Ramos (cell line): ENCODE measurements at regions not wholly inside any gene's neighbourhood (a gene's known extent, or its start where the extent isn't known, plus 50 kb on each side); places are given as distances from the start of the nearest gene placed in this dataset.
"Not testable (repeated sequence)": the region's sequence is repeated elsewhere in the genome, so short reads cannot be mapped to it uniquely, and the experiment has no call there.

Source experiments
- in situ Hi-C: fragments of 300-500 bp; cut with MboI; formaldehyde crosslinking; loops from one replicate; pipeline ENCODE4 v1.14.3; 2022; ENCODE audit warnings: low sequenced_read_pairs; ENCODE audit not compliant: unreplicated experiment

DNA sequence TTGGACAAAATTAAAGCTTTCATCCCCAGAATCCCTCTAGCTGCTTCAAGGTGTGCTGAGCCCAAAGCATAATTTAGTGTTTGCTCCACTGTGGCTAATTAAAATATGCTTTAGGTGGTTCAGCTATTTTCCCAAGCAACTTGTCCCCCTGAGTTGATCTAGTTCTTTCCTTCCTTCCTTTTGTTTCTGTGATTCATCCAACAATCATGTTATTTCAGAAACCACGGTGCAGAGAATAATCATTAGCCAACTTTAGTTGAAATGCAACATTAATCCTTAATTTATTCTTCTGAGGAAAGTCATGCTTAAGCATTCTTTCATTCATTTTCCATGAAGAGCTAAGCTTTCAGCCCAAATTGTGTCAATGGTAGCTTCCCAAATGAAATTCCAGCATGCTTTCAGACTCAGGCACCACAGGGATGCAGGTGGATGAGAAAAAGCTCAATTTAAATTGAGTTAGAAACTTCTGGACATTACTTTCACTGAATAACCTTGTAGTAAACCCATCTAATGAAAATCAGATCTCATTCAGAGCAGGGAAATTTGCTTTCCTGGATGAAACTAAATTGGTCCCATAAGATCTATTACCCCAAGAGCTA lies 209.0 kb upstream of the NT5E start:
- in situ Hi-C loops, result no loop called here

DNA sequence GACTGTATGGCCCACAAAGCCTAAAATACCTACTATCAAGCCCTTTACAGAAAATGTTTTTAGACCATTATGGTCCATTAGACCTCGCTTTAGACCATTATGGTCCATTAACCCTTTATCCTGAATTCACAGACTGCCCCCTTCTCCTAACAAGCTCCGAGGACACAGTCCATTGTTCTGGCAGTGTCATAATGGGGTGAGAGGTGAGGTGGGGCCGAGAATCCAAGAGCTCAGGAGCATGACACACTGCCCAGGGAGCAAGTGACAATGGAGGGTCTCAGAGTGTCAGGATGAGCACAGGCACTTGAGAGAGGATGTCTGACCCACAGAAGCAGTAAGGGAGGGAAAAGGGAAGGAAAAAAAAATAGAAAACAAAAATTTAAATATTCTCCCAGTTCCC lies 212.4 kb upstream of the NT5E start:
- in situ Hi-C loops, result no loop called here

DNA sequence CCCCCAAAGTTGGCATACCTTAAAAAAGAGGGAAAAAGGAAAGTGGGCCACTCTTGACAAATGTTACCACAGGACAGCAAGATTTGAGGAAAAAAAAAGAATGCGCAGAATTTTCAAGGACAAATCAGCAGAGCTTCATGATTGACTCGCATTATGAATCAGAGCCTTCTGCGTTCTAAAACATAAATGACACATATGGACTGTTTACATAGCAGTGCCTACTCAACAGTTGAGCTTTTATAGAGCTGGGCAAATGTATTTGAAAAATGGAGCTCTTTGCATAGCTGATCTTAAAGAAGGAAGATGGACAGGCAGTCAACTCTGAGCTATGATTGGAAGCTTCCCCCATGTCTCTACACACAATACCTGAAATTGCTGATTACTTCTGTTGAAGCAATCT lies 213.2 kb upstream of the NT5E start:
- in situ Hi-C loops, result no loop called here

DNA sequence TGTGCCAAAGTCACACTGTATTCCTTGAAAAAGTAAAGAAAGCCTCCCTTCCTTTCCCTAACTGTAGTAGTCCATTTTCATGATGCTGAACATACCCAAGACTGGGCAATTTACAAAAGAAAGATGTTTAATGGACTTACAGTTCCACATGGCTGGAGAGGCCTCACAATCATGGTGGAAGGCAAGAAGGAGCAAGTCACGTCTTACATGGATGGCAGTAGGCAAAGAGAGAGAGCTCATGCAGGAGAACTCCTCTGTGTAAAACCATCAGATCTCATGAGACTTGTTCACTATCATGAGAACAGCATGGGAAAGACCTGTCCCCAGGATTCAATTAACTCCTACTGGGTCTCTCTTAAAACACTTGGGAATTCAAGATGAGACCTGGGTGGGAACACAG lies 222.5 kb upstream of the NT5E start:
- in situ Hi-C loops, result not testable (repeated sequence)

DNA sequence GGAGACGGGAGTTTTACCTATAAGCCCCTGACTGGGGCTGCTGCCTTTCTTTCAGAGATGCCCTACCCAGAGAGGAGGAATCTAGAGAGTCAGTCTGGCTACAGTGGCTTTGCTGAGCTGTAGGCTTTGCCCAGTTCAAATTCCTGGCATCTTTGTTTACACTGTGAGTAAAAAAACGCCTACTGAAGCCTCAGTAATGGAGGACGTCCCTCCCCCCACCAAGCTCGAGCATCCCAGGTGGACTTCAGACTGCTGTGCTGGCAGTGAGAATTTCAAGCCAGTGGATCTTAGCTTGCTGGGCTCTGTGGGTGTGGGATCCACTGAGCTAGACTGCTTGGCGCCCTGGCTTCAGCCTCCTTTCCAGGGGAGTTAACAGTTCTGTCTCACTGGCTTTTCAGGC lies 237.1 kb upstream of the NT5E start:
- in situ Hi-C loops, result not testable (repeated sequence)

DNA sequence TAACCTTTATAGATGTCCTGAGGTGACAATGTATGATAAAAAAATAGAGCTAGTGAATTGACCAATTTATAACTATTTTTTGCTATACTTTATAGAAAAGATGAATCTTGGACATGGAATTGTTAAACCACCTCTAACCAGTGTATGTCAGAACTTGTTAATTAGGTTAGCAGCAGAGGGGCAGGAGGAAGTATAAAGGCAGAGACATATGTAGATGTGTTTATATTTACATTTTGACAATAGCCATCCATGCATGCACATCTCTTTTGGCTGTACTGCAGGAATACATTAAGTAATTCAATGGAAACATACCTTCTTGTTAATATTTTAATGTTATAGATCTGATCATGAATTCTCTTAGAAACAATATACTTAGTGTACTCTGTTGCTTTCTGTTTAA lies 254.6 kb upstream of the NT5E start:
- in situ Hi-C loops, result no loop called here

DNA sequence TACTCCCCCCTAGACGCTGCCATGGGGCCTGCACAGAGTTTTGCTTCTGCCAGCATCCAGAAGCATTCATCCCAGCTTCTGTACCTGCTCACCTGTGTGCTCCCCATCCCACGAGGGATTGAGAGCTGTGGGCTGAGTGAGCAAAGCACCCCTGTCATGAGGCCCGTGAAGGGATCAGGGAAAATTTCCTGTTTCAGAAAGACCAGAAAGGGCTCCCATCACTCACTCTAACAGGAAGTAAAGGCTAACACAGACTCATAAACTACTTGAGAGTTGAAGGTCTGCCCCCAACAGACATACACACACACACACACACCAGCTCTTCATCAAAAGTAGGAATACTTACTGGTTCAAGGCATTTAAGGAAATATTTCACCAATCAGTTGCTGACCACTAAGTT lies 256.5 kb upstream of the NT5E start:
- in situ Hi-C loops, result no loop called here

DNA sequence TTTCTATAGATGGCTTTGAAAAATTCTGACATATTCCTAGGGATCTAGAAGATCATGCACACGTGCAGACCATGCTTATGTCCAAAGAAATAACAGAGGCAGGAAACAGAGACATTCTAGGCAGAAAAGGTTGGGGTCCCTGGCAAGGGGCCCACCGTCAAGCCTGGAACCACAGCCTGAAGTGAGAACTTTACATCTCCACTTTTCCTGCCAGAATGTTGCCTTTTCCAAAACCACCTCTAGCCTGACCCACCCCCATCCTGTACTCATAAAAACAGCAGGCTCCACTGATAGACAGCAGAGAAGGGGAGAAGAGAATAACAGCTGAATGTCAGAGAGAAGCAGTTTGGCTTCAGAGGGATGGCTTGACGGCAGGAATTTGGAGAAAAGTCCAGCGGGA lies 257.3 kb upstream of the NT5E start:
- in situ Hi-C loops, result no loop called here

DNA sequence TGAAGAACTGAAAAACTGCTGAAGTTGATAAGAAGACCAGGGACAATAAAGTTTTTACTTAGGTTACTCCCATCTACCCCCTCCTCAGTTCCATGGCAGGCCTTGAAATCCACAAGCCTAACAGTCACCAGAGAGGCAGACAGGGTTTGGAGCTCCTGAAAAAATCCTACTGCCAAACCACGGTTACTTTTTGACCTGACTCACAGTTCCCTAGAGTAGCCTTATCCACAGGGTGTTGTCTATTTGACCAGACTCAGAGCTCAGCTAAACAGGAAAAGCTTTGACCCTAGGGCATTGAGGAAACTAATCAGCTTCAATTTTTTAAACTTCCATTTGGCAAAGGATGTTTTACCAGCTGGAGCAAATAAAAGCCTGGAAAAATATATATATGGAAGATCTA lies 257.7 kb upstream of the NT5E start:
- in situ Hi-C loops, result no loop called here

DNA sequence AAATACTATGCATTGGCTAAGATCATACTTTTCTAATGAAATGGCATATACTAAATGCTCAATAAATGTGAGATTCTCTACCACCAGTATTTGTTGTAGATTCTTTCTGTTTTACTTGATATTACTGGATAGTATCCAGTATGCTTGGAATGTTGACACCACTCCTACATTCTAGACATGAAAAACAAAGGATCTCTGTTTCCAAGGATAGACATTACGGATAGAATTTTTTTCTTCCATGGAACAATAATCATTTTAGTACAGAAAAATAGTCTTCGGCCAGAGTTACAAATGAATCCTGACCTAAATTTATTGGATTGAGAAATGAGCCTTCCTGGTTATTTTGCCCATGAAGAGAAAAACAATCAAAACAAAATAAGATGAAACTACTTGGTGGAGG lies 258.2 kb upstream of the NT5E start:
- in situ Hi-C loops, result no loop called here

DNA sequence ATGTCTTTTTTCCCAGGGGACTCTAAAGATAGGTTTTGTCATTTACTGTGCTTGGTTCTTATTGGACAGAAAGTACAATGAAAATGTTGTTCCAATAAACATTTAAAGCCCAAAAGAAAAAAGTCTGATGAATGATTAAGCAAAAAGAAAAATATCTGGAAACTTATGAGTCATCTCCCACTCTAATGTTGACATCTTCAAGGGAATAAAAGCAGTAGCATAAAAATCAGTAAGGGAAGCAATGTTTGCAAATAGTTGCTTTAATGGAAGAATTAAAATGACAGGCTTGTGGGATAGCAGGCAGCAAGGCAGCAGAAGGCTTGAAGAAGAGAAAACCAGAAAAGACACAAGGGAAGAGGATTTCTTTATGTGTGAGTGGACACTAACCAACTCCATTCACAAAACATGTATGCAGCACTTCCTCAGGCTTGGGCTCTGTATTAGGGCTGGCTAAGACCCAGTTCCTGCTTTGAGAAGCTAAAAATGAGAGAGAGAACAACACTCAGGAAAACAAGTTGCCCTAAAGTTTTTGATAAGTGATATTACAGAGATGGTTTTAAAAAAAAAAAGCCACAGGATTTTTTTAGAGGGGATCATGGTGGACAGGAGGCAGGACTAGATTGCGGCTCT lies 263.2 kb upstream of the NT5E start:
- in situ Hi-C loops, result no loop called here

DNA sequence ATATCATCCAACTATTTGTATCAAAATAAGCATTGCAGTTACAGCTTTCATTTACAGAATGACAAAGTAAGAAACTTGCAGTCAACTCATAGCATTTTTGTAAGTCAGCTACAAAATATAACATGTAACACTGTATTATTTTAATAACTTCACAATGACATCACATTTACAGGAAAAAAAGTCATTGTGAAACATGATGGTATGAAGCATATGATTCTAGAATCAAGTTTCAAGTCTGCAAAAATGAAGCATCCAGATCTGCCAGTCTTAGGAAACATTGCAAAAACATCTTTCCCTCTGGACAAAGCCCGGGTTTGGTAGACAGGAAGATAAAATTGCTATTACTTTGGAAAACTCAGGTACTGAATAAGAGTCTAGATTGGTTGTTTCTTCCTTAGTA lies 263.9 kb upstream of the NT5E start:
- in situ Hi-C loops, result no loop called here

DNA sequence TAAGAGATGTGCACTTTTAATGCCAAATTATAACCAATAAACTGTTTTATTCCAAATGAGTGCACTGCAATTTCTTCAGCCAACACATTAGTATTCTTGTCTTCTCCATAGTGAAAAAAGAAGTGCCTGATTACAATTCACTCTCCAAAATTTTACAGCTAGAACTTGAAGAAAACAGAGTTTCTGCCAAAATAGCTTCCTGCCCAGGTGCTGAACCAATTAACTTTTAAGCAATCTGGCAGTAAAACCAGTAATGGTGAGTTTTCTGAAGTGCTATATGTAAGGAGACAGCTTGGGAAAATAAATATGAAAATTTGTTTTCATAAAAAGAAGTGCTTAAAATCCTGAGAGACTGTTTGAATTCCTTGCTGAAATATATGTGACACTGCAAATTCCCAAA lies 266.0 kb upstream of the NT5E start:
- in situ Hi-C loops, result no loop called here

DNA sequence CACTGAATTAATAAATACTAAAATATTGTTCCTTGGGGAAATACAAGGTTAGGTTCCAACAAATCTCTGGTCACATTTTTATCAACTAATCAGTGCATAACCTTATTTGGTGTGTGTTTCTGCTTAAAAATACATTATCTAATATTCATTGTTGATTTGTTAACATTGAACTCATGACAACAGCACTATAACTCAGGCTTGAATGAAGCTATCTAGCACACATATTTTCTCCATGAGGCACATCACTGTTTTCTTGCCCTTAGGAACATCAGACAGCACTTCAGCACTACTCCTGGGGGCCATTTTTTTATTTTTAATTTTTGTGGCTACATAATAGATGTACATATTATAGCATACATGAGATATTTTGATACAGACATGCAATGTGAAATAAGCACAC lies 277.2 kb upstream of the NT5E start:
- in situ Hi-C loops, result no loop called here

DNA sequence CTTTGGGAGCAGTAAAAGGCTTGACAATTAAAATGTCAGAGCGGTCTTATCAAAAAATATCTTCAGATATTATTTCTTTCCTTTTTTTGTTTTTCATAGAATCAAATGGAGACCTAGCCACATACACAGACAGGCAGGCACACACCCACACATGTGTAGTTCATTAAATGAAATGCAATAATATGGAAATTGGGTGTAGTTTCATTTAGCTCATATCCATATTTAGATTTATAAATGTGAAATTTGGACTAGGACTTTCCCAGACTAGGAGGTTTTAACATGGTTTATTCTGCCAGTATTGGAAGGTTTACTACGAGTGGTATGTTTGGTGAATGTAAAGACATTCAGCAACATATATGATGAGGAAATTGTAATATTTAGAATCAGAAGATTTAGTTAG lies 277.7 kb upstream of the NT5E start:
- in situ Hi-C loops, result no loop called here

DNA sequence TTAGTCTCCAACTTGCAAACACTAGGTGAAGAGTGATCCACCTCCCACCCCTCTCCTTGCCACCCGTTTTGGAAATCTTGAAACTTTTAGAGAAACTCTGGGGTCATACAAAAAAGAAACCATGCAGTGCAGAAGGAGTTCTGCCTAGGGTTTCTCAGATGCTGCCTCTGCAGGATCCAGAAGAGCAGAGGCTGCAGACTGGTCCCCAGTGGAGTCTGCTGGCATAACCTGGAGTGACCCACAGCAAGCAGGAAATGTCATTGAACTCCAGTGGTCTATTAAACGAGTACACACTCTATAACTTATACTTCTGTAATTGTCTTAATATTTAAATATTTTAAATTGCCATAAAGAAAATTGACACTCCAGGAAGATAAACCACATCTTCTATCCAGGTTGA lies 280.7 kb upstream of the NT5E start:
- in situ Hi-C loops, result no loop called here

DNA sequence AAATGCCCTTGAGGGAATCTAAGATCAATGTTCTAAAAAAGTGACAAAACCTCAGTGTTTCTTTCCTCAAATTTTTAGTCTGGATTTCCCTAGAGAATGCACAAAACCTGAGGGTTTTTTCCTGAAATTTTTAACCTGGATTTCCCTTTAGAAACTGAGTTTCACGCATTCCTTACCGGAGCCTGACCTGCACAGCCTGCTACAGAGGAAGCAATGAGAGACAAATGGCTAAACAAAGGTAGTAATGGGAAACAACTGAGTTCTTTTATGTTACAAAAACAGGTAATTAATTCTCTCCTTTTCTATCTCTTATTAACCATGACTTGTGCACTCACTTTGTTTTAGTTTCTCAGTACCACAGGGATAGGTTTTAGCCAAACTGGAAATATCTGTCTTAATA lies 281.7 kb upstream of the NT5E start:
- in situ Hi-C loops, result no loop called here

DNA sequence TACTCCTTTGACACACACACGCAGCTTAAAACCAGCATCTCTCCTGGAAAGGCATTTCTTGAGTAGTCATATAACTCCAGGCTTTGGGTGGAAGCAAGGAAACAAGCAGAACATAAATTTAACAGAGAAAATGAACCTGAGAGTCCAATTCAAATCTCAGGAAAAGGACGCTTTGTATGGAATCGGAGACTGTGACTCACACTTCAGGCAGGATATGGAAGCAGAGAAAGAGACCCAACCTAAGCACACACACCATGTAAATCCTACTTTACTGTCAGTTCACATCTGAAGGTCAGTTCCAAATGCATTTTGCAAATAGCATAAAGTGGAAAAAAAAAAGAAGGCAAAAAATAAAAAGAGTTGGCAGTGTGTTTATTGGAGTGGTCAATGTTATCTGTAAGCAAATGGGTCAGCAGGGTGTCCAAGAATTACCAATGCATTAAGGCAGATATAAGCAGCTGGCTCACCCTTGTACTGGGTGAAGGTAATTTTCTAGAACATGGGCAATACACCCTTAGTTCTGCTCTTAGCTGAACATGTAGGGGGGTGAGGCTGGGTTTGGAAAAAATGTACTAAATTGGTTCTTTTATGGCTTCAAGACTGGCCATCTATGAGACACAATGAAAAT lies 283.7 kb upstream of the NT5E start:
- in situ Hi-C loops, result no loop called here

DNA sequence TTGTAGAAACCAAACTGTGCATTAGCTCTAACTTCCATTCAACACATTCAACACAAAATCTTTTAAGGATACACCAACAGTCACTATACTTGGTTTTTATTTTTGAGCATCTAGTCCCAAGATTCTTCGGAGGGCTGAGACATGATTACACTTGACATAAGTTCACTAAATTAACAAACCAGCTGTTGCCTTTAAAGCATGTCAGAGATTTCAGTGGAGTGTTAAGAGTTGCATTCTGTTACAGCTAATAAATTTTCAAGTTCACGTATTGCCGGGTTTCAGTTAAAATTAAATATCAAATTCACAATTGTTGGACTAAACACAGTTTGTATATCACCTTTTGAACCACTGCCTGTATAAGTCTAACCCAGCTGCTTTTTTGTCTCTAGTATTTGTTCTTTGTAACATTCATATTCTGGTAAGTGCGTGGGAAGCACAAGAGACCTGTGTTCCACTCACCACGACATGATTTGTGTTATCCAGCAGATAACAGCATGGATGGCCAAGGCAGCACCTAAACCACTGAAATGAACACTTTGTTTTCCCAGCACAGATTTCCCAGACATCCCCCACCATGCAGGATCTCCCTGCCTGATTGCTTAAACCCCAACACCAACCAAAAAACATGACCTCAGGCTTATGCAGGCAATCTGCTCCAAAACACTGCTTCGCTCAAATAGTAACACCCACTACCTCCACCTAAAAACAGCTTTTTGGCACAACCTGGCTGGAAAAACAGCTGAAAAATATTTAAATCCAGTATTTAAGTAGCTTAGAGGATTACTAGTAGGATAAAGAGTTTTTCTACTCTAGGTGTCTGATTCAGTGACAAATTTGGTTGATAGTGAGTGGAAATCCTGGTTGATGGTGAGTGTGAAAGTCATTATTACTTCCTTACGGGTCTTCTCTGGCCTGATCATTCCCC lies 286.5 kb upstream of the NT5E start:
- in situ Hi-C loops, result no loop called here

DNA sequence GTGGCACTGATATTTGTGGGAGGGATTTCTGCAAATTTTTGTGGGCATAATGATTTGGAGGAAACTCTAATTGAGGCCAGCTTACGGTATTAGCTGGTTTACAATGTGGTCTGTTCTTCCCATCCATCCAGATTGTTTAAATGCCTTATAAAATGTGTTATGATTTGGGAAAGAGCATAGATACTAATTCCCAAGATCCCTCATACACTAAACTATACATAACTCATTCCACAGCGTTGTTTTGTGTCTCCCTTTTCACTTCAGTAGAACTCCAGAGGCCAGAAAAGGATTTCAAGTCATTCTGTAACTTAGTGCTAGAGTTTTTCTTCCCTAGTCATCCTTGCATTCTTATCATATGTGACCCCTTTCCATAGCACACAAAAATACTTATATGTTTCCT lies 292.6 kb upstream of the NT5E start:
- in situ Hi-C loops, result no loop called here

DNA sequence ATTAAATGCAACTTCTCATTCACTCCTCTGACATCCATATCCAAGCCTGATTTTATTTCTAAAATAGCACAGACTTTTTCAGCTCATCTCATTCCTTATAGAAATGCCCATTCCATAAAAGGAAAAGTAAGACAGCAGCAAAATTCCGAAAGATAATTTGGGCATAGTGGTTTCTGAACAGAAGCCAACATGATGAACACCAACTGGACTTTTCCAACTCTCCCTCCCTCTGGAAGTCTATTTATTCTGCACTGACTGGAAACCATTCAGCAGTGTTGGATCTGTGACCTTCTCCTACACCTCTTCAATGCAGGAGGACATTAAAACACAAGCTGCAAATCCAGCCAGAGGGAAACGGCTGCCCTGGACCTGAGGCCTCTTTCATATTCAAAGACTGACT lies 306.2 kb upstream of the NT5E start:
- in situ Hi-C loops, result no loop called here
